ENCODE measurements at regions not wholly inside any gene's neighbourhood (a gene's known extent, or its start where the extent isn't known, plus 50 kb on each side); places are given as distances from the start of the nearest gene placed in this dataset.

DNA sequence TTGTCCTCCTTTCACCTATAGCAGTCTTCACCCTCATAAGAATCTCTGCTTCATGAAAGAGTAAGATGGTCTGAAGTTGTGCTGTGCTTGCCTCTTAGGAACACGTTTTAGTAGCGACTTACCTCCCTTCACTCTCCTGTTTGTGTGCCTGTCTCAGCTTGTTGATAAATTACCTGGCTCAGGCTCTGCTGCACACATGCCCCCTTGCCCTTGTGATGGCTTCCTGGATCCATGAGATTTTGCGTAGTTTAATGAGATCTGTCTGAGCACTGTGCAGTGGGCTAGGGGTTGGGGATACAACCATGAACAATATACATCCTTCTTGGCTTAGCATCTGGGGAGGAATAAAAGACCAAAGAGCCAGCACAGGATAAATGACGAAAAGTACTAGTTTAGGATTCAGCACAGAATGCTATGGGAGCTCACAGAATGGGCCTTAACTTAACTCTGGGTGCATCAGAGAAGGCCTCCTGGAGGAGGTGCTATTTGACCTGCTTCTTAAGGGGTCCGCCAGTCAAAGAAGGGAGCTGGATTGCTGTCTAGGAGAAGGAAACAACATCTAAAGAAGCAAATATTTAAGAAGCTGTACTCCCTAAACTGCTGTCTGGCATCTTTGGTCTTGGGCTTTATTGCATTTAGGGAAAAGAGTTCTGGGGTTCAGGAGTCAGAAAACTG, 175.7 kb upstream of the PLXNA2 start:
- DNase-seq (no peak), ATAC-seq (no peak)

GRCh38 chr1:208420696-208421095, 176.5 kb upstream of the PLXNA2 start:
- DNase-seq (no peak), ATAC-seq (no peak)

GRCh38 chr1:208421486-208421885, 177.3 kb upstream of the PLXNA2 start:
- DNase-seq: no peak
- ATAC-seq: no peak

DNA sequence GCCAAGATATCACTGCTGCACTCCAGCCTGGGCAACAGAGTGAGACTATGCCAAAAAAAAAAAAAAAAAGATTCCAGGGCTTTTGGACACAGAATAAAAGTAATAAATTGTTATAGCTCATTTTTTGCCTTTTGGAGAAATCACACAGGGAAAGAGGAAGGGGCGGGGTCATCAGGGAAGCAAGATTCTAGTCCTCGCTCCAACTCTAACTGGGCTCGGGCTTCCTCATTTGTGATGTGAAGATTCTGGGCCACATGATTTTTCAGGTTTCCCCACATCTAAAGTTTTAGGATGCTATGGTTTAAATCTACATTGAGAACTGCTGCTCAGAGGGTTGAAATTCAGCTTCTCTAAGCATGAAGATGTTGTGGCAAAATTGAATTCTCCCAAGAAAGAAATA, 179.3 kb upstream of the PLXNA2 start:
- no peak for DNase-seq
- no peak for ATAC-seq

- no peak for ATAC-seq
- DNase-seq: no peak
These were observed 180.9 kb upstream of the PLXNA2 start for GRCh38 chr1:208425096-208425495.

DNA sequence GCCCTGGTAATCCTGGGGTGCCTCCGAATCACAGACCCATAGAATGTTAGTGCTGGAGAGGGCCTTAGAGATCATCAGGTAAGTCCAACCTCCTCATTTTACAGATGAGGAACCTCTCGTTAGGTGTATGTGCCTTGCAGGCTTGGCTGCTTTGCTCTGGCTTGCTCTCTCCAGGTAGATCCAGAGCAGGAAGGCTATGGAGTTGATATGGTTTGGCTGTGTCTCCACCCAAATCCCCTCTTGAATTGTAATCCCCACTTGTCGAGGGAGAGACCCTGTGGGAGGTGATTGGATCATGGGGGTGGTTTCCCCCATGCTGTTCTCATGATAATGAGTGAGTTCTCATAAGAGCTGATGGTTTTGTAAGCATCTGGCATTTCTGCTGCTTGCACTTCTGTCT, 186.0 kb upstream of the PLXNA2 start:
- no peak for DNase-seq
- ATAC-seq: no peak

- no peak for DNase-seq
- no peak for ATAC-seq
These were observed 187.5 kb upstream of the PLXNA2 start for GRCh38 chr1:208431721-208432120.

DNA sequence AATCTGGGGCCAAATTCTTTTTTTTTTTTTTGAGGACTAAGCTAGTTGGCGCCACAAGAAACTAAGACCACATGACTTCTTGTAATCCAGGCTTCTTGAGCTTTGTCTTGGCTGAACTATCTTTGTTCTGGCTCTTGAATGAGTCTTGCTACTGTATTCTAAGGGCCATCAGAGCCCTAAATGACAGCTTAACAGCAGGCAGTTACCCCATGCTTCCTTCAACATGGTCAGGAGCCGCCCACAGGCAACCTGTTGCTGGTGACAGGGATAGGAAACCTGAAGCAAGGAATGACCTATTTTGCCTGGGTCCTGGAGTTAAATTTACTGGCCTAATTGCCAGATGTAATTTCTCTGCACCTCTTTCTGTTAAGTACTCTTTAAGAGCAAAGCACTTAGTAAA, 188.2 kb upstream of the PLXNA2 start:
- no peak for ATAC-seq
- DNase-seq: no peak

GRCh38 chr1:208433086-208433485, 188.9 kb upstream of the PLXNA2 start:
- DNase-seq (no peak), ATAC-seq (no peak)

DNA sequence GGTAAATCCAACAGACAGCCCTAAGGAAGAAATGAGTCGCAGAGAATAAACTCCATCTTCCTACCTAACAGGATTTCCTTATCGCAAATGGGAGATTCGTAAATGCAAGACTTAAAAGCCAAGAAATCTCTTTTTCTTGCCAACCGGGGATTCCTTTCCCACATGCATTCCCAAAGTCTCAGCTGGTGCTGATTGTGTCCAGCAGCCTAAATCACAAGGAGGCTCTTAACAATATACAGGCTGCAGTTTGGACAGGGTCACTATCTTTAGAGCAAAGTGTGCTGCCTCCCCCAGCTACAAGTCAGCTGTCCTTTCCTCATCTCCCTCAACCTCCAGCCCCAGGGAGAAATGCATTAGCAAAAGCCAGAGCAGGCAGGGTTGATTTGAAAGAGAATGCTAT, 189.8 kb upstream of the PLXNA2 start:
- no peak for ATAC-seq
- DNase-seq: no peak

DNA sequence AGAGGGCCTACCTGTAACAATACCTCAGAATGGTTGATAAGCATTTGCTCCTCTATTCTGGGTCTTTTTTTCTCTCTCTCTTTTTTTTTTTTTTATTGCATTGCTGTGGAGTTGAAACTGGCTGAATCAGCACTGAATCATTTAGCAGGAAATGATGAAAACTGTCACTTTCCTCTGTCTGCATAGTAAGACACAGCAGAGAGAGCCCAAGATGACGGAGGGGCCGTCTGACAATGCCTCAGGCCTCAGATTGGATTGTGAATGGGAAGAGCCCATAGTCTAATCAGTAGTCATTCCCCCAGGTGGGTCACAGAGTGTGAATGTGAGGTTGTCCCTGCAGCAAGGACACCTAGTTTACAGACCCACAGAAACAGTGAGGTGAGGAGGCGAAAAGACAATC, 193.2 kb upstream of the PLXNA2 start:
- DNase-seq: no peak
- no peak for ATAC-seq

DNA sequence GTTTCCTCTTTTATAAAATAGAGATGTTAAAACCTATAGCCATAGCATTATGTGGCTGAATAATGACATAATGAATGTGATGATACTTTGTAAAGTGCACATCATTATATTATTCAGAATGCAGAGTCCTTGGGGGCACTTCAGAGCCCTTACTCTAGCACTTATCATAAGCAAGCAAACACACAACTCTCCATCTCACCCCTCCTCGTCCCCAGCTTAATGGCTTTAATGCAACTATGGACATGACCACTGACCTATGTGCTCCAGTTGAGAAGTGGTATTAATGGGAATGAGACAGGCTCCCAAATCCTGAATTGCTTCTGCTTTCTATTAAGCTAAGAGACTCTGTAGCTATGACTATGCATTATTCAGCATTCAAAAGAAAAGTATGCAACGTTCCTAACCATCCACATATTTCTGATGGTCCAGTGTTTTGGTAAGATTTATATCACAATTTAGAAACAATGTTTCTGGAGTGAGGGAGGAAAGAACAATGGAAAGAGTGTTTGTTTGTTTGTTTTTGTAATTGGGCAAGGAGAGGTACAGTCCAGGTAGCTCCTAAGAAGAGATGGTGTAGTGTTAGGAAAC, 194.0 kb upstream of the PLXNA2 start:
- DNase-seq (no peak), ATAC-seq (no peak)

GRCh38 chr1:208445758-208446203, 201.6 kb upstream of the PLXNA2 start:
- DNase-seq (no peak), ATAC-seq (no peak)

DNA sequence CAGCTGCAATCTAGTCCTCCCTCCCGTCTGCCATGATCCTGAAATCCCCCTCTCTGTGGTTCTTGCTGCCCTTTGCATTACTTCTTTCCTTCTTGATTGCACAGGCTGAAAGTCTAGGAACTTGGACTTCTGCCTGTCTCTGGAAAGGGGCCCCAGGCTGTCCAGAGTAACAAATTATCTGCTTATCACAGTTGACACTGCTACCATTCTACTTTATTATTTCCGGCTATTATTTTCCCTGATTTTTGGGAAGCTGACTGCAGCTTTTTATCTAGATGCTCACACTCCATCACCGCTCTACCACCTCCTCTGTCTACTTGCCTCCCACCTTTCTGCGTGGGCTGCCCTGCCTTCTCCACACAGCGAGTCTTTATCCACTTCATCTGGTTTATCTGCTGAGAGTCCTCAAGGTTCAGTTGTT, 202.1 kb upstream of the PLXNA2 start:
- ATAC-seq (no peak), DNase-seq (no peak)

DNA sequence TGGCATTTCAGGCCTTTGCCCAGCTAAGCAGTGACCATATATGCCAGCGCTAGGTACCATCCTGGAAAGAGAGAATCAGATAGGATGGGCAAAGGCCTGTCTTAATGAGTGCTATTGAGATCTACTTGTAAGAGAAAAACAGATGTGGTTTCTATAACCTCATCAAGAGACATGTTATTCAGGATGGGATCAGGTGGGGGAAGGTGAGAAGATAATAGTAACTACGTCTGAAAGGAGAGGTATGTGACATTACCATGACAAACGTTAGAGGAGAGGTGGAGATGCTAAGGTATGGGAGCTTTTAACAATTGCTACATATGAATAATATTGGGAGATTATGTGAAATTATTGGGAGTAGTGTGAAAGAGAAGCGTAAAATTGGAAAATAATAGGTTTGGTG, 204.2 kb upstream of the PLXNA2 start:
- no peak for ATAC-seq
- no peak for DNase-seq

DNA sequence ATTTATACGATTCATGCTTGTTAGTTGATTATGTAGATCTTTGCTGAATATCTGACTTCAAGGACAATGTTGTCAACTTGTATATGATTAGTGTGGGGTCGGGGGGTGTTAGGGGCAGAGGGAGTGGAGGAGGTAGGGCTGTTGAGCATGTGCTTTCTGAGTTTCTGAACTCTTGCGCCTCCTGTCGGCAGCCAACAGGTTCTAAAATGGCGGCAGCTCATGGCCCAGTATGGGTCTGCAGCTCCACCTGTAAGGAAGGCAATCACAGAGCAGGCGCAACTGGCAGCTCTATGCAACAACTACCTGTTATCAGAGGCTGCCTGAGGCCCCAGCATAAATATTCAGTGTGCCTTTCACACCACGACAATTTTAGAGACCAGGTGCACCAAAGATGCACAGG, 205.8 kb upstream of the PLXNA2 start:
- ATAC-seq (no peak), DNase-seq (no peak)

DNA sequence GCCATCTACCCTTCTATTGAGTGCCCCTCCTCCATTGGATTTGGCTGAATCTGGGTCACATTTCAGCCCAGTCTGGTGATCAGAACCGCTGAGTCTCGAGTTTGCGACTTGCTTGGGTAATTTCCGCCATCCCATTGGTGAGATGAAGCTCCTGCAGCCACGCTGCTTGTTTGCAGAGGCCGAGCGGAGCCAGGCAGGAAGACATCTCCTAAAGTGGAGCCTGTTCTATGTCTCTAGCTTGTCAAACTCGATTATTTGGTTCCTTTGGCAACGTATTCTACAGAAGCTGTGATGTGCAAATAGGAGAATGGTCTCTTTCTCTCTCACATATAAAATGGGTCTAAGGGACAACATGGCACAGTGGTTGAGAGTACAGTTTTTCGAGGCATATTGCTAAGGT, 206.8 kb upstream of the PLXNA2 start:
- DNase-seq: no peak
- no peak for ATAC-seq

GRCh38 chr1:208455821-208456220, 211.6 kb upstream of the PLXNA2 start:
- DNase-seq (no peak), ATAC-seq (no peak)

DNA sequence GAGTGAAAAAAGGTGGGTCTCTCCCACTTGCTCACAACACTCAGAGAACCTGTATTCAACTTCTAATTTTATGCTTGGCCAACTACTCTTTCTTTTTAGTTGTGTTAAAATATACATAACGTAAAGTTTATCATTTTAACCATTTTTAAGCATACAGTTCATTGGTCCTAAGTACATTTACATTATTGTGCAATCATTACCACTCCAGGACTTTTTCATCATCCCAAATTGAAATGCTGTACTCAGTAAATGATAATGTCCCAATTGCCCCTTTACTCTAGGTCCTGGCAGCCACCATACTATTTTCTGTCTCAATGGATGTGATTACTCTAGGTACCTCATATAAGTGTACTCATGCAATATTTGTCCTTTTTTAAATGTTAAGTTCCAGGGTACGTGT, 212.3 kb upstream of the PLXNA2 start:
- no peak for DNase-seq

GRCh38 chr1:208460823-208461222, 216.6 kb upstream of the PLXNA2 start:
- no peak for DNase-seq
- no peak for ATAC-seq

More for the DNA sequence above, 212.3 kb upstream of the PLXNA2 start:
- no peak for ATAC-seq

DNA sequence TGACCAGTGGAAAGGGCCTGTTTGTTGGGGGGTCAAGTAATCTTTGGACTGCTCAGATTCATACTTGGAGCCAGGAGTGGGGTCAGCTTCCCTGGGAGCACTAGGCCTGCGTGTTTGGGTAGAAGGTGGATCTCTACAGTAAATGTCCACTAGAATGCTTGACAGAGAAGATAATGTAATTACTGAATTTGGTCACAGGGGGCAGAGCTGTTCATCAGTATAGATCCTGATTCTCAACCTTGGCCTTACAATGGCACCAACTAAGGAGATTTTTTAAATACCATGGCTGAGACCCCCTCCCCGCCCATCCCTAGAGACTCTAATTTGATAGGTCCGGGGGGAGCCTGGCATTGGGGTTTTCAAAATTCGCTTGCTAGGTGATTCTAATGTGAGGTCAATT, 217.5 kb upstream of the PLXNA2 start:
- no peak for DNase-seq
- ATAC-seq: no peak

GRCh38 chr1:208462761-208463160, 218.6 kb upstream of the PLXNA2 start:
- no peak for ATAC-seq
- no peak for DNase-seq

DNA sequence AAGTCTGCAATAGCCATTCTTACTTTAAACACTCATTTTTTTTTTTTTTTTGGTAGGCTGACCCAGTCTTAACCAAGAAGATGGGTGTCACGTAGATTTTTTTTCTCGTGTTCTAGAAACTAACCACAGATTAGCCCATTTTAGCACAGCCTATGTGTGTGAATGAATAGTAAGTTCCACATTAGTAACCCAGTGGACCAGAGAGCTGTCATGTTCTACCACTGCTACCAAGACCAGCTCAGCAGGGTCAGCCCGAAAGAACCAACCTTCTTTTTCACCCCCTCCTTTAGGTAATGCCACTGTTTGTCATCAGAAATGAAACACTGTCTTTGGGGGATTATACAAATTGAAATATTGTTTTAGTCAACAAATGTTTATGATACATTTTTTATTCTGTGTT, 221.1 kb upstream of the PLXNA2 start:
- DNase-seq (no peak), ATAC-seq (no peak)
